Inferior parietal cortex (tissue), 1 donor: ENCODE measurements at regions not wholly inside any gene's neighbourhood (a gene's known extent, or its start where the extent isn't known, plus 50 kb on each side); places are given as distances from the start of the nearest gene placed in this dataset.
"Not testable (repeated sequence)": the region's sequence is repeated elsewhere in the genome, so short reads cannot be mapped to it uniquely, and the experiment has no call there.

Experiments
- DNase-seq: peaks from one replicate; pipeline ENCODE4 v3.0.0-alpha.2; 2016; ENCODE audit errors: extremely low spot score

DNA sequence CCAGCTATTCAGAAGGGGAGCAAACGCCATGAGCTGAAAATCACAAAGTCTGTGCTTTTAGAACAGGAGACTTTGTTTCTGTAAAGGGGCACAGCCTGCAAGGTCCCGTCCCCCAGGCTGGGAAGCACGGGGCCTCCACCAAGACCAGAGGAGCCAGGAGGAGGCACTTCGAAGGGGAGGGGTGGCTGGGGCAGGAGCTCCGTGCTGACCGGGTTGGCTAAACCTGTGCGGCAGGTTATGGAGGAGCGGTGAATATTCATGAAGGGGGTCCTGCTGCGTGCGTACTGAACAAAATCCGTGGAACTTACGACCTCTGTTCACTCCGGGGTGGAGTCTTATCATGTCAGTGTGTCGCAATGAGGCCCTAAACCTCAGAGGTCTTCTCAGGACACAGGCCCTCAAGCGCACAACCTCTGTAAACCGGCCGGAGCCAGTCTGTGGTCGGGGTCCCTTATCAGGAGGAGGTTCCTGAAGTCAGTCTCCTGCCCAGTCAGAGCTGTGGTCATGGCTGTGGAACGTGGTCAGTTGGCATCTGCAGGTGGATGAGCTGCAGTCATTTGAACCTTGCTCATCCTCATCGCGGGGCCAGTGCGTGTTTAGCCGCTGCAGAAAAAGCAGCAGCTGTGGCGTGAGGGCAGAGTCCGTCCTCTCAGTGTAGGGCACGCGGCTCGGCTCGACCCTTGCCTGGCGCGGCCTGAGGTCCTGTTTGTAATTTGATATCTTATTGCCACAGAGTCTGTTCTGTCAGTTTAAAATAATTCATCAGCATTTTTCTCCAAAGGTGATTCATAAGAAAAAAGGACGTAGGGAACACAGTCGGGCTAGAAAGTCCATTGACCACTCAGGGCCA, 5507.7 kb upstream of the TPTE start:
- not testable (repeated sequence) for DNase-seq

GRCh38 chr21:5015187-5015586, 5506.2 kb upstream of the TPTE start:
- not testable (repeated sequence) for DNase-seq

DNA sequence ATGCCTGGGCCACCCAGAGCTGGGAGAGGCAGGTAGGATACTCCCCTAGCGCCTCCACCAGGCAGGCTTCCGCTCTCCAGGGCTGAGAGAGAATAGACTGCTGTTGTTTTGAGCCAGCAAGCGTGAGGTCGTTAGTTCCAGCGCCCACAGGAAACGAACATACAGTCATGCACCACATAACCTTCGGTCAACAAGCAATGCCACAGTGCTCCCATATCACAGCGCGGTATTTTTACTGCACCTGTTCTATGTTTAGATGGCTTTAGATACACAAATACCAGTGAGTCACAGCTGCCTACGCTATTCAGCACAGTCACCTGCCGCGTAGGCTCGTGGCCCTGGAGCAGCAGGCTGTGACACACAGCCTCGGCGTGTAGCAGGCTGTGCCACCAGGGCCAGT, 5502.3 kb upstream of the TPTE start:
- not testable (repeated sequence) for DNase-seq

GRCh38 chr21:5021815-5022214, 5499.6 kb upstream of the TPTE start:
- not testable (repeated sequence) for DNase-seq

DNA sequence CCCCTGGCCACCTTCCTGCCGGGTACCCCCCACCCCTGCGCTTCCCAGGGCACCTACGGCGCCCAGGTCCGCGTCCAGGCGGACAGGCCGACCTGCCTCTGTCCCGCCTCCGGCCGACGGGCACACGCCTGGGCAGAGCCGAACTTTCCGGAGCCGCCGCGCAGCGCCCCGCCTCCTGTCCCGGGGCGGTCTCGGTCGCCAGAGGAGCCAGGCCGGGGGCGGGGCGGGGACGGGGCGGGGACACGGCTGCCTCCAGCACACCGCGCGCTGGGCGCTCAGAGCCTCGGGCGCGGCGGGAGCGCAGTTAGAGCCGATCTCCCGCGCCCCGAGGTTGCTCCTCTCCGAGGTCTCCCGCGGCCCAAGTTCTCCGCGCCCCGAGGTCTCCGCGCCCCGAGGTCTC, 5499.1 kb upstream of the TPTE start:
- not testable (repeated sequence) for DNase-seq

GRCh38 chr21:5022748-5023147, 5498.6 kb upstream of the TPTE start:
- DNase-seq: not testable (repeated sequence)

DNA sequence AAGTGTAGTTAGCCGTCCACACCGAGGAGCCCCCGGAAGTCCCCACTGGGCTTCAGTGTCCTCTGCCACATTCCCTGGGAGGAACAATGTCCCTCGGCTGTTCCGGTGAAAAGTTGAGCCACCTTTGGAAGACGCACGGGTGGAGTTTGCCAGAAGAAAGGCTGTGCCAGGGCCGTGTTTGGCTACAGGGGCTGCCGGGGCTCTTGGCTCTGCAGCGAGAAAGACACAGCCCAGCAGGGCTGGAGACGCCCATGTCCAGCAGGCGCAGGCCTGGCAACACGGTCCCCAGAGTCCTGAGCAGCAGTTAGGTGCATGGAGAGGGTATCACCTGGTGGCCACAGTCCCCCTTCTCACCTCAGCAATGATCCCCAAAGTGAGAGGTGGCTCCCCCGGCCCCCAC, 5486.2 kb upstream of the TPTE start:
- DNase-seq: not testable (repeated sequence)

DNA sequence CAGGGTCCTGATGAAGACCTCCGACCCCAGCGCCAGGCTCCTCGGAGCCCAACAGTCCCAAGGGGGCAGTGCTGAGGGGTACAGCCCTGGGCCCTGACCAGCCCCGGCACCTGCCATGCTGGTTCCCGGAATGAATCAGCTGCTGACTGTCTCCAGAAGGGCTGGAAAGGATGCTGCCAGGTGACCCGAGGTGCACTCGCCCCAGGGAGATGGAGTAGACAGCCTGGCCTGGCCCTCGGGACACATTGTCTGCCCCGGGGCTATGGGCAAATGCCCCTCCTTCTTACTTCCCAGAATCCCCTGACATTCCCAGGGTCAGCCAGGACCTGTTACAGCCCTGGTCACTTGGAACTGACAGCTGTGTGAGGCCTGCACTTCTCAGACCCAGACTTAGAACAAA, 5485.8 kb upstream of the TPTE start:
- DNase-seq: not testable (repeated sequence)

DNA sequence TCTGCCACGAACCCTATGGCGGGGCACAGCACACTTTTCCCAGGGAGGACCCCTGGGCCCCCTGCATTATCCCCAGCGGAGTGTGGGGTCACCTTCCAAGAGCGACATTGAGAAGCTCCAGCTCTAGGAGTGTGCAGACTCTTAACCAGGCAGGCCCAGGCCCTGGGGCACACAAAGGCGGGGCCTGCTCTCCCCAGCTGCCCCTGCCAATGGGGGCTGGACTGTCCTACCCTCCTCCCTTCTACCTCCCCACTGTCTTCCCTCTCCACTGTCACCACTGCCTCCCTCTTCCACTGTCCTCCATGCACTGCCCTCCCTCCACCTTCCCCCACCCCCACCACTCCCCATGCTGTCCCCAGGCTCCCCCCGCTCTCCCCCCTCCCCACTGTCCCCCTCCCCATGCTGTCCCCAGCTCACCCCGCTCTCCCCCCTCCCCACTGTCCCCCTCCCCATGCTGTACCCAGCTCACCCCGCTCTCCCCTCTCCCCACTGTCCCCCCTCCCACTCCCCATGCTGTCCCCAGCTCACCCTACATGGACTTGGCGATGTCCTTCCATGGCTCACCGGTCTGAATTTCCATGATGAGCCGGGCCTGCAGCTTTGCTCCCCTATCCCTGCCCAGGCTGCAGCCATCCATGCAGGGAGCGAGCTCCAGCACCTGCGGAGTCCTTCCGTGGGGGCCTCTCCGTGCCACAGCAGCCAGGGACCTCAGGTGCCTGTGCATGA, 5483.6 kb upstream of the TPTE start:
- not testable (repeated sequence) for DNase-seq

- not testable (repeated sequence) for DNase-seq
These were observed 5481.5 kb upstream of the TPTE start for GRCh38 chr21:5039926-5040325.

GRCh38 chr21:5042583-5042982, 5478.8 kb upstream of the TPTE start:
- not testable (repeated sequence) for DNase-seq

GRCh38 chr21:5044812-5045211, 5476.6 kb upstream of the TPTE start:
- not testable (repeated sequence) for DNase-seq

GRCh38 chr21:5051303-5052018, 5469.9 kb upstream of the TPTE start:
- not testable (repeated sequence) for DNase-seq

- not testable (repeated sequence) for DNase-seq
These were observed 5466.2 kb upstream of the TPTE start for GRCh38 chr21:5055027-5055754.

GRCh38 chr21:5055996-5056962, 5465.1 kb upstream of the TPTE start:
- DNase-seq: not testable (repeated sequence)

- not testable (repeated sequence) for DNase-seq
These were observed 5464.3 kb upstream of the TPTE start for GRCh38 chr21:5057077-5057476.

- DNase-seq: not testable (repeated sequence)
These were observed 5460.9 kb upstream of the TPTE start for GRCh38 chr21:5060364-5061083.

GRCh38 chr21:5064581-5065142, 5456.7 kb upstream of the TPTE start:
- not testable (repeated sequence) for DNase-seq
